ENCODE measurements at regions not wholly inside any gene's neighbourhood (a gene's known extent, or its start where the extent isn't known, plus 50 kb on each side); places are given as distances from the start of the nearest gene placed in this dataset.

GRCh38 chr1:87644033-87644578 is 315.4 kb downstream of the LMO4 start:
- TF ChIP-seq POLR2A (IDR thresholded peaks at IDR 0.05) (no peak), CTCF (IDR thresholded peaks at IDR 0.05) (no peak)
- DNase-seq, result no peak
- H3K27ac ChIP-seq, result no peak overlapping the region
- no peak overlapping the region for H3K4me3 ChIP-seq
- no peaks in the 10 kb centered on the region for H3K36me3 ChIP-seq (ENCODE audit: low read depth, missing control alignments)
- intact Hi-C loops (cut with DNase I; ENCODE audit: low total_unique reads), result no loop called here
- no peaks in the 10 kb centered on the region for H3K9me3 ChIP-seq
- H3K4me1 ChIP-seq, result peaks cover 7% of the 10 kb centered on the region
- H3K27me3 ChIP-seq, result no peaks in the 10 kb centered on the region

GRCh38 chr1:87644579-87645190 is 316.0 kb downstream of the LMO4 start:
- no peaks in the 10 kb centered on the region for H3K36me3 ChIP-seq (ENCODE audit: low read depth, missing control alignments)
- TF ChIP-seq POLR2A (IDR thresholded peaks at IDR 0.05), result no peak
- no peak for TF ChIP-seq CTCF (IDR thresholded peaks at IDR 0.05)
- intact Hi-C loops (cut with DNase I; ENCODE audit: low total_unique reads), result no loop called here
- H3K27ac ChIP-seq, result no peak overlapping the region
- no peaks in the 10 kb centered on the region for H3K9me3 ChIP-seq
- no peak for DNase-seq
- 68 to 69% methylated on average over 7 of the region's 7 CpGs for WGBS, 2 donors
- H3K4me1 ChIP-seq, result peaks cover 7% of the 10 kb centered on the region
- no peaks in the 10 kb centered on the region for H3K27me3 ChIP-seq
- no peak overlapping the region for H3K4me3 ChIP-seq

- no peaks in the 10 kb centered on the region for H3K9me3 ChIP-seq
- no peaks in the 10 kb centered on the region for H3K27me3 ChIP-seq
- 95 to 97% methylated on average over 6 of the region's 6 CpGs for WGBS, 2 donors
- no peaks in the 10 kb centered on the region for H3K36me3 ChIP-seq (ENCODE audit: low read depth, missing control alignments)
- DNase-seq, result no peak
- TF ChIP-seq POLR2A (IDR thresholded peaks at IDR 0.05) (no peak), CTCF (IDR thresholded peaks at IDR 0.05) (no peak)
- H3K27ac ChIP-seq, result no peak overlapping the region
- peaks cover 5% of the 10 kb centered on the region for H3K4me1 ChIP-seq
- H3K4me3 ChIP-seq, result no peak overlapping the region
- intact Hi-C loops (cut with DNase I; ENCODE audit: low total_unique reads), result no loop called here
Observed at GRCh38 chr1:87647430-87648177, 318.9 kb downstream of the LMO4 start.

GRCh38 chr1:87648323-87649119 is 319.8 kb downstream of the LMO4 start:
- Histone ChIP-seq H3K4me3 (no peak overlapping the region), H3K27me3 (no peaks in the 10 kb centered on the region), H3K36me3 (ENCODE audit: low read depth, missing control alignments) (no peaks in the 10 kb centered on the region), H3K27ac (no peak overlapping the region), H3K9me3 (no peaks in the 10 kb centered on the region), H3K4me1 (no peaks in the 10 kb centered on the region)
- DNase-seq, result no peak
- 92 to 94% methylated on average over 4 of the region's 4 CpGs for WGBS, 2 donors
- no peak for TF ChIP-seq POLR2A (IDR thresholded peaks at IDR 0.05)
- TF ChIP-seq CTCF (IDR thresholded peaks at IDR 0.05), result no peak
- intact Hi-C loops (cut with DNase I; ENCODE audit: low total_unique reads), result no loop called here

All from testis (tissue), 2 donors.